ENCODE measurements at regions not wholly inside any gene's neighbourhood (a gene's known extent, or its start where the extent isn't known, plus 50 kb on each side); places are given as distances from the start of the nearest gene placed in this dataset.

- DNase-seq, result no peak
These were observed 291.5 kb downstream of the ZSWIM6 start for GRCh38 chr5:61623401-61624069.

DNA sequence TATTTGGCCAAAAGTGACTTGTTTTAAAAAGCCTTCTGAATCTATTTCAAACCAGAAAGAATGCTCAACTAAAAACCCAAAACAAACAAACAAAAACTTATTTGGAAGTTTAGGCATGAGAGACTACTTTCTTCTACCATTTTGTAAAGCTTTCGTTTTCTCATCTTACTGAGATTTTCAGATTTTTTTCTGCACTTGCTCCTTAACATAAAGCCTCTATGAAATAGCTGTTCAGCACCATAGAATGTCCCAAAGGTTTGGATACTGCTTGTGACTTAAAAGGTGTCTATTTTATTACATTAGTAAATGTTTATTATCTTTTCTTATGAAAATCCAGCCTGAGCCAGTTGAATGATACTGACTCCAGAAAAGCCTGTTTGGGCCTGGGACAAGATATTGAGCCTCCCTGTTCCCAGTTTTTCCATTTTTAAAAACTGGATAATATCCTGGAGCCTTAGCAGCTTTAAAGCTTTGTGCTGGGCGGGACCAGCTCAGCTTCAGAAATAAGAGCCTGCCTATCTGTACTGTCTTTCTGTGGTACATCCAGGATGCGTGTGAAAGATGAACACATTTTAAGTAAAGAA, 292.6 kb downstream of the ZSWIM6 start:
- DNase-seq, result no peak

- DNase-seq, result no peak
These were observed 293.1 kb downstream of the ZSWIM6 start for GRCh38 chr5:61625137-61625561.

DNA sequence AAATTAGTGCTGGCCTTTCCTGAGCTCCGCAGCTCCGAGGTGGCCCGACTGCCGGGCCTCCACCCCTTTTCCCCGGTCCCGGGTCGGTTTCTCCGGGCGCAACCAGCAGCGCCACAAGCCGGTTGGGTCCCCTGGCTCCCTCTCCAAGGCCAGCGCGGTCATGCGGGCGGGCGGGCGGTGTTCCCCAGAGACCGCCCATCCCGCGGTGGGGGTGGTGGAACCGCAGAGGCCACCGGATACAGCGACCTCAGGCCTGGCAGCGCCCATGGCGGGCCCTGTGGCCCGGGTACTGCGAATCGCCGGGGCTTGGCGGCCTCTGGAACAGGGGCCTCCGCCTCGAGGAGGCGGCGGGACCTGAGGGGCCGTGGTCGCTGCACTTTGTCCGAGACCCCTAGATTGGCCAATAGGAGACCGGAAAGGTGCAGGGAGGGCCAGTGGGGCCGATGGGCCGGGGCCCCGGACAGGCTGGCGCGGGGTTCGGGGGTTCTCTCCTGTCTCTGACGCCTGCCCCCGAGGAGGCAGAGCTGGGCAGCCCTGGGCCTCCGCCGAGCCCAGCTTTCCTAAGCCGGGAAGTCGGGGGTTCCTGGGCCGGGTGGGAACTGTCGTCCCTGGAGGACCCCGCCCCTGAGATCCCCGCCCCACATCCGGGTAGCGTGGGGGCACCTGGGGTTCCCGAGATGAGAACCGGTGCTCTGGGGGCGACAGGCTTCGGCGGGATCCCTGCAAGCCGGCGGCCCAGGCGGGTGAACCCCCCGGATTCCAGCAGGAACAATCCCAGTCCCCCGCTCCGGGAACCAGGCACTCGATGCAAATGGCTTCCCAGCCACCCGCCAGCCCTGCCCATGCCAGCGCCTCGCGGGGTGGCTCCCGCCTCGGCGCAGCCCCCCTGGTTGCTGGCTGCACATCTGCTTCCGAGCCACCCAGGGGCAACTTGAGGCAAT, 293.9 kb downstream of the ZSWIM6 start:
- no peak for DNase-seq

GRCh38 chr5:61626639-61627282, 294.7 kb downstream of the ZSWIM6 start:
- DNase-seq, result no peak

- no peak for DNase-seq
These were observed 295.5 kb downstream of the ZSWIM6 start for GRCh38 chr5:61627531-61627930.

GRCh38 chr5:61630908-61631307, 298.9 kb downstream of the ZSWIM6 start:
- DNase-seq, result no peak

GRCh38 chr5:61631438-61631941, 299.4 kb downstream of the ZSWIM6 start:
- no peak for DNase-seq

DNA sequence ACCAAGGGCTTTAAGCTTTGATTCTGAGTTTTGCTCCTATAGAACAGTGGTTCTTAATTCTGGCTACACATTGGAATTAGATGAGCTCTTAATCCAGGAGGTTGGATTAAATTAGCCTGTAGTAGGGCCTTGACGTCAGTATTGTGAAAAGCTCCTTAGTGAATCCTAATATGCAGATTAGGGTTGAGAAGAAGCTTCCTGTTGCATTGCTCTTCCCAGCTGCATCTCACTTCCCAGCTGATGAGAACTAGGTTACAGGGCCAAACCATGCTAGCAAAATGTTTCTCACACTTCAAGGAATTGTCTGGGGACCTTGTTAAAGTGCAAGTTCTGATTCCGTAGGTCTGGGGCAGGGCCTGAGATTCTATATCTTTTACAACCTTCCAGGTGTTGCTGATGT, 300.0 kb downstream of the ZSWIM6 start:
- DNase-seq, result no peak

GRCh38 chr5:61635271-61635670, 303.2 kb downstream of the ZSWIM6 start:
- no peak for DNase-seq

- no peak for DNase-seq
These were observed 305.5 kb downstream of the ZSWIM6 start for GRCh38 chr5:61637566-61637965.

- DNase-seq, result no peak
These were observed 306.4 kb downstream of the ZSWIM6 start for GRCh38 chr5:61638476-61638875.

GRCh38 chr5:61640179-61641021, 308.3 kb downstream of the ZSWIM6 start:
- DNase-seq, result no peak

DNA sequence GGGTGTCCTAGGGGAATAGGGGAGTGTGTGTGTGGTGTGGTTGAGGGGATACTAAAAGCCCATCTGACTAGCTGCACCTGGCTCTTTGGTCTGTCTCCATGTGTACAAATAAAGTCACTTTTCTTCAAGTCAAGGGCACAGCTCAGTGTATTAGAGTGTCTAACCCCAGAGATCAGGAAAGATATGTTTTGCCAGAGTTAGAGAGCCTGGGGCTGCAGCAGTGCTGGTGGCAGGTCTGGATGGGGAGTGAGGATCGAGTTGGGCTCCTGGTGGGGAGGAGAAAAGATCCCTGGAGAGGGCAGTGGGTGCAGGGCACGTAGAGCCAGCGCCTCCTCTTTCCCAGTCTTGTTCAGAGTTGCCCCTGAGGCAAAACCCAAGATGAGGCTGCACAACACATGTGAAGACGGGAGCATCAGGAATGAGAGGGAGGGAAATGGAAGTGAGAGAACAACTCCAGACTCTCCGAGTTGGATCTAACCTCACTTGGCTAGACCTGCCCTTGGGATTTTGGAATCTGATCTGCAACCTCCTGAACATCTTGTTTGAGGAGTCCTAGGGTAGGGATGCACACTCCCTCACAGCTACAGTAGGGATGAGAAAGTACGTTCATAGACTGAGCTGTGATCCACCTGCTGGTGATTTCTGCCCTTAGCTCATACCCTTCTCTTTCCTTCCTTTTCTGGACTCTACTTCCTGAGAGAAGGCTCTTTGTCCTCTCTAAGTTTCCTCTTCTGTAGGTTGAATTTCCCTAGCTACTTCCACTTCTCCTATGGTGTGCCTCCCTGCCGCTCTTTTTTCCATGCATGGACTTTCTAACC, 309.9 kb downstream of the ZSWIM6 start:
- no peak for DNase-seq

DNA sequence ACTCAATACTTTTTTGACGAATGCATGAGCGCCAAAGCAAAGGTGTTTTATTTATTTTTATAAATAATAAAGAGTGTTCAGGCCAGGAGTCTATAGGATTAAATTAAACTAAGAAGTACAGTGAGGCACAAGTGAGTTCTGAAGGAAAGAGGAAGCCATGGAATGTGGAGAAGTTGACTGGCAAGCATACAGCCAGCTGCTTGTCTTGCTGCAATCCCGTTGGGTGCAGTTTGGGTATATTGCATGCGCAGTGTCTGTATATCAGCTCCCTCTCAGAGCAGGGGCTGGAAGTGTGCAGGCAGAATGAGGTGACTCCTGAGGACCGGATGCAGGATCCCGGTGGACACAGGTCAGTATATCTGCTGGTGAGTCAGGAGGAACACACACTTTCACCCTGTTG, 315.6 kb downstream of the ZSWIM6 start:
- DNase-seq, result no peak

GRCh38 chr5:61649231-61649630, 317.2 kb downstream of the ZSWIM6 start:
- DNase-seq, result no peak

DNA sequence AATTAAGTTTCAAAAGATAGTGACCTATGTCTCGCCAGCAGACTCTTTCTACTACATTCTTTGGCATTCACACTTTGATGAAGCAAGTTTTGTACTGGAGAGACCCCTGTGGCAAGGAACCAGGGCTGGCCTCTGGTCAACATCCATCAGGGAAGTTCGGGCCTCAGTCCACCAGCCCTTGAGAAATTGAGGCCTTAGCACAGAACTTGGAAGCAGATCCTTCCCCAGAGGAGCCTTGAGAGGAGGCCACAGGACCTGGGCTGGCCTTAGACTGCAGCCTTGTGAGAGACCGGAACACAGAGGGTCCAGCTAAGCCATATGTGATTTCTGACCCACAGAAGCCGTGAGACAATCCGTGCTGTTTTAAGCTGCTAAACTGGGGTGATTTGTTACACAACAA, 317.9 kb downstream of the ZSWIM6 start:
- no peak for DNase-seq

DNA sequence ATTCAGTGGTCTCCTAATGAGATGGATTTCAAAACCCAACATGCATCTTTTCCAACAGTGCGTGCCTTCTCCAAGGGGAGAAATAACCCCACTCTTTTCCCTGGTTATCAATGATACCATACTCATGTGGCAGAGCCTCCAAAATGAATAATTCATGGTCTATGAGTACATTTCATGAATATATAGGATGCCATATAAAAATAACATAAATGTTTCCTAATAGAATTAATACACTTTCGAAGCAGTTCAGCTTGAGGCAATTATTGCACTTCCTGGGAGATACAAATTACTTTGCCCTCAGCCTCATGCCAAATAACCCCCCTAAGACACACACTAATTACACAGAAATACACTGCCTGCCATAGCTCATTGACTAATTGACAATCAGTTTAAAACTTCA, 318.6 kb downstream of the ZSWIM6 start:
- DNase-seq, result no peak

DNA sequence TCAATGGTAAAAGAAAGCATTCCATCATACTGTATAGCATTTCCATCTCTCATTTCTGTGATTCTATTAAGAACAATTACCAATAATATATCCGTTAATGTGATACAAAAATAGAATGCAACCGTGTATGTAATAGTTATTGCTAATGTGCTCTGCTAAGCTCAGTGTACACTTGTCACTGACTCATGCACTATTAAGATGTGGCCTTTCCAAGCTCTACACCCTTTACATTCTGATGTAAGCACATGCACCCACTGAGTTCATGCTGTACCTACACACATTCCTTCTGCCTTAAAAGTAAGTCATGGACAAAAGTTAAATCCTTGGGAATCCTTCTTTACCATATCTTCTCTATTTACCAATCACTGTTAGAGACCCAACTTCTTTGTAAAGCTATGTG, 319.1 kb downstream of the ZSWIM6 start:
- no peak for DNase-seq

DNA sequence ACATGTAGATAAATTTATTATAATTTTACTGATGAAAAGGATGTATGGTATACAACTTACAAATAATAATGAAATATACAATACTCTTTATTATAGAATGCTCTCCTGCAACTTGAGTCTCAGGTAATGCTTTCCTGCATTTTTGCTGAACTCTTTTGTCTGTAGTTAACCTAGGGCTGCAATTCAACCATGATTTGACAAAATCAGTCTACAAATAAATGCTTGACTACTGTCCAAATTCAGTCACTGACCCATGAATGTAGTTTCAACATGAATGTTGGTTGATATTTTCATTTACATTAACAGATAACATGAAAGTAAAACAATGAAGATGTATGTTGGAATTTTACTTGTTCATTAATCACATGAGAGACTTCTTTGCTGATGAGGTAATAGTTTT, 320.9 kb downstream of the ZSWIM6 start:
- DNase-seq, result no peak

Measured in NCI-H187 (cell line).